ENCODE measurements at regions not wholly inside any gene's neighbourhood (a gene's known extent, or its start where the extent isn't known, plus 50 kb on each side); places are given as distances from the start of the nearest gene placed in this dataset. TPM values are rescaled to one million over a fixed set of nuclear protein-coding genes. Genes with fewer than 3 reads are reported as not detected.

DNA sequence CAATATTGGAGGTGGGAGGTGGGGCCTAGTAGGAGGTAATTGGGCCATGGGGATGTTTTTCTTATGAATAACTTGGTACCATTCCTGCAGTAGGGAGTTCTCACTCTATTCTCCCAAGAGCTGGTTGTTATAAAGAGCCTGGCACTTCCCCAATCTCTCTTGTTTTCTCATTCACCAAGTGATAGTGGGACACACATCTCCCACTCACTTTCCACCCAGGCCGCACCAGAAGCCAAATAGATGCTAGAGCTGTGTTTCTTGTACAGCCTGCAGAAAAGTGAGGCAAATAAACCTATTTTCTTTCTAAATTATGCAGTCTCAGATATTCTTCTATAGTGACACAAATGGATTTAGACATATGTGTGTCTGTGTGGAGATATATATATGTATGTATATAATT, 117.6 kb downstream of the ANKRD50 start:
- Histone ChIP-seq H3K27me3 (ENCODE audit: control insufficient read depth, insufficient read depth, low read length) (no peaks in the 10 kb centered on the region), H3K36me3 (ENCODE audit: control insufficient read depth, insufficient read depth, low read length) (no peaks in the 10 kb centered on the region), H3K4me3 (ENCODE audit: low read depth, low read length) (no peak overlapping the region)
- no peak for DNase-seq (ENCODE audit: low read depth)
- CTCF ChIA-PET: interaction anchor here (0.6 kb wide), 1 partner anchor 41 kb away, joined by 3 read pairs; no protein-coding TSS in a partner anchor
- TF ChIP-seq, protein P1, sequence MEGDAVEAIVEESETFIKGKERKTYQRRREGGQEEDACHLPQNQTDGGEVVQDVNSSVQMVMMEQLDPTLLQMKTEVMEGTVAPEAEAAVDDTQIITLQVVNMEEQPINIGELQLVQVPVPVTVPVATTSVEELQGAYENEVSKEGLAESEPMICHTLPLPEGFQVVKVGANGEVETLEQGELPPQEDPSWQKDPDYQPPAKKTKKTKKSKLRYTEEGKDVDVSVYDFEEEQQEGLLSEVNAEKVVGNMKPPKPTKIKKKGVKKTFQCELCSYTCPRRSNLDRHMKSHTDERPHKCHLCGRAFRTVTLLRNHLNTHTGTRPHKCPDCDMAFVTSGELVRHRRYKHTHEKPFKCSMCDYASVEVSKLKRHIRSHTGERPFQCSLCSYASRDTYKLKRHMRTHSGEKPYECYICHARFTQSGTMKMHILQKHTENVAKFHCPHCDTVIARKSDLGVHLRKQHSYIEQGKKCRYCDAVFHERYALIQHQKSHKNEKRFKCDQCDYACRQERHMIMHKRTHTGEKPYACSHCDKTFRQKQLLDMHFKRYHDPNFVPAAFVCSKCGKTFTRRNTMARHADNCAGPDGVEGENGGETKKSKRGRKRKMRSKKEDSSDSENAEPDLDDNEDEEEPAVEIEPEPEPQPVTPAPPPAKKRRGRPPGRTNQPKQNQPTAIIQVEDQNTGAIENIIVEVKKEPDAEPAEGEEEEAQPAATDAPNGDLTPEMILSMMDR (IDR thresholded peaks at IDR 0.05; ENCODE audit: insufficient read depth, low read depth, low read length): no peak
- POLR2A ChIA-PET: no interaction called here

DNA sequence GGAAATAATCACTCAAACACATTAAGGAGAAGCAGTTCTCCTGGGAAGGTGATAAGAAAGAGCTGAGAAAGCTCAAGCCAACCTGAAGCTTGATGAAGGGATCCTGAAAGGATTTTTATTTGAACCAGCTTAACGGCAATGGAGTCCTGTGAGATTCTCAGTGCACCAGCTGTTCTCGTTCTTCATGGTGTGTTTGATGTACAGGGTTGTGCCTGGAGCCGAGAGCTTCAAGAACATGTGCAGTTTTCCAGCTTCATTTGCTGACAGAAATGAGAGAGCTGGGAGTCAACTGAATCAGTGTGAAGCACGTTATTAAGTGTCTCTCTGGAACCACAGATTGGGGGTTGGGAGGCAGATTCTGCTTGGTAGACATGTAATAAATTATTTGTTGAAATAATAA, 115.7 kb downstream of the ANKRD50 start:
- Histone ChIP-seq H3K36me3 (ENCODE audit: control insufficient read depth, insufficient read depth, low read length) (no peaks in the 10 kb centered on the region), H3K27me3 (ENCODE audit: control insufficient read depth, insufficient read depth, low read length) (no peaks in the 10 kb centered on the region), H3K4me3 (ENCODE audit: low read depth, low read length) (no peak overlapping the region)
- TF ChIP-seq, protein P1 (IDR thresholded peaks at IDR 0.05; ENCODE audit: insufficient read depth, low read depth, low read length): no peak
- no peak for DNase-seq (ENCODE audit: low read depth)
- ChIA-PET POLR2A (no interaction called here), CTCF (interaction anchor here (1.2 kb wide), 1 partner anchor 49 kb away, joined by 4 read pairs; no protein-coding TSS in a partner anchor)

DNA sequence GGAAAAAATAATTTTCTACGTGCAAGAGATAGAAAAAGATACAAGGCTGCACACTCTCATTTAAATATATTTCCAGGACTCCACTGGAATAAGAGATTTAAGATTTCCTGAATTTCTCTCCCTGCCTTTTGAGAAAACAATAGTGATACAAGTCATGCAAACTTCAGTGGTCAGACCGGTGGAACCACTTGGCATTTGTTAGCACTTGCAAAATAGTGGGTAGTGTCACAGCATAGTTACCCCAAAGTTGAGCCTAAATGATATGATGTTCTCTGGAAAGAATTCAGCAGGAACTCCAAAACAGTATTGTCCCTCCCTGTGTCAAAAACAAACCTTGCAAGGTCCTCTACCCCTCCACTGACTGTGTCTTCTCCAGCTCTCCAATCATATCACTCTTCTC, 102.3 kb downstream of the ANKRD50 start:
- TF ChIP-seq, protein P1 (IDR thresholded peaks at IDR 0.05; ENCODE audit: insufficient read depth, low read depth, low read length): no peak
- Histone ChIP-seq H3K36me3 (ENCODE audit: control insufficient read depth, insufficient read depth, low read length) (no peaks in the 10 kb centered on the region), H3K4me3 (ENCODE audit: low read depth, low read length) (no peak overlapping the region), H3K27me3 (ENCODE audit: control insufficient read depth, insufficient read depth, low read length) (no peaks in the 10 kb centered on the region)
- DNase-seq (ENCODE audit: low read depth): no peak
- ChIA-PET CTCF (no interaction called here), POLR2A (no interaction called here)

Small RNA genes in the stretch of these regions (small RNA-seq; reads per million reads assigned to genes)
- not detected for gene AC093767.1 (ENCODE audit: insufficient read length, low read depth, low replicate concordance)
